ENCODE measurements at regions not wholly inside any gene's neighbourhood (a gene's known extent, or its start where the extent isn't known, plus 50 kb on each side); places are given as distances from the start of the nearest gene placed in this dataset.

- peak overlapping the region in 1 of 4 donors; percentile 35 for H3K27ac ChIP-seq
- 50 to 75% methylated on average over 2 of the region's 2 CpGs for WGBS, 2 donors
- no peaks in the 10 kb centered on the region for H3K36me3 ChIP-seq
- no peaks in the 10 kb centered on the region for H3K9me3 ChIP-seq
- no peak for DNase-seq
- no peaks in the 10 kb centered on the region for H3K27me3 ChIP-seq
- intact Hi-C loops (cut with DNase I) = no loop called here
- no peak for TF ChIP-seq EP300 (IDR thresholded peaks at IDR 0.05)
- no peak for TF ChIP-seq CTCF (IDR thresholded peaks at IDR 0.05)
- no peak for TF ChIP-seq POLR2A (IDR thresholded peaks at IDR 0.05)
- TF ChIP-seq POLR2AphosphoS5 (IDR thresholded peaks at IDR 0.05) = no peak
- H3K4me1 ChIP-seq = peaks cover 0 to 19% (median 14%) of the 10 kb centered on the region in 4 donors
- H3K4me3 ChIP-seq = no peak overlapping the region
Observed at GRCh38 chr5:143985832-143986515, 174.0 kb downstream of the HMHB1 start.

- Histone ChIP-seq H3K36me3 (no peaks in the 10 kb centered on the region), H3K9me3 (no peaks in the 10 kb centered on the region), H3K27me3 (no peaks in the 10 kb centered on the region), H3K27ac (peak overlapping the region in 1 of 4 donors; percentile 35), H3K4me1 (peaks cover 0 to 19% (median 14%) of the 10 kb centered on the region in 4 donors), H3K4me3 (no peak overlapping the region)
- TF ChIP-seq EP300 (IDR thresholded peaks at IDR 0.05) = no peak
- no peak for TF ChIP-seq POLR2A (IDR thresholded peaks at IDR 0.05)
- TF ChIP-seq POLR2AphosphoS5 (IDR thresholded peaks at IDR 0.05) = no peak
- no peak for TF ChIP-seq CTCF (IDR thresholded peaks at IDR 0.05)
- 63 to 85% methylated on average over 6 of the region's 6 CpGs for WGBS, 2 donors
- DNase-seq = no peak
- intact Hi-C loops (cut with DNase I) = no loop called here
Observed at GRCh38 chr5:143986516-143987212, 174.7 kb downstream of the HMHB1 start.

DNA sequence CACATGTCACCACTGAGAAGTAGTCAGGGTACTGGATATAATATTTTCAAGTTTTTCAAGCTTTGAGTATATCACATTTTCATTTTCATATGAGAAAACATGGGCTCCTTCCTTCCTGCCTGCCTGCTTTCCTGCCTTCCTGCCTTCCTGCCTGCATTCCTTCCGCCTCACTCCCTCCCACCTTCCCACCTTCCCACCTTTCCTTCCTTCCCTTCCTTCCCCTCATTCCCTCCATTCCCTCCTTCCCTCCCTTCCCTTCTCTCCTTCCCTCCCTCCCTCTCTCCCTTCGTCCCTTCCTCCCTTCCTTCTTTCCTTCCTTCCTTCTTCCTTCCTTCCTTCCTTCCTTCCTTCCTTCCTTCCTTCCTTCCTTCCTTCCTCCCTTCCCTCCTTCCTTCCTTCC is 175.3 kb downstream of the HMHB1 start:
- Histone ChIP-seq H3K4me3 (no peak overlapping the region), H3K36me3 (no peaks in the 10 kb centered on the region), H3K27me3 (no peaks in the 10 kb centered on the region), H3K27ac (peak overlapping the region in 1 of 4 donors; percentile 35), H3K9me3 (no peaks in the 10 kb centered on the region), H3K4me1 (peaks cover 0 to 19% (median 15%) of the 10 kb centered on the region in 4 donors)
- TF ChIP-seq POLR2AphosphoS5 (IDR thresholded peaks at IDR 0.05) (no peak), CTCF (IDR thresholded peaks at IDR 0.05) (no peak), EP300 (IDR thresholded peaks at IDR 0.05) (no peak), POLR2A (IDR thresholded peaks at IDR 0.05) (no peak)
- DNase-seq = no peak
- WGBS, 2 donors = 93 to 95% methylated on average over 1 to 2 of the region's 2 CpGs
- intact Hi-C loops (cut with DNase I) = no loop called here

GRCh38 chr5:143987751-143988560 is 176.0 kb downstream of the HMHB1 start:
- Histone ChIP-seq H3K4me3 (no peak overlapping the region), H3K36me3 (no peaks in the 10 kb centered on the region), H3K9me3 (no peaks in the 10 kb centered on the region), H3K27ac (no peak overlapping the region), H3K27me3 (no peaks in the 10 kb centered on the region), H3K4me1 (peaks cover 0 to 19% (median 18%) of the 10 kb centered on the region in 4 donors)
- 64 to 86% methylated on average over 3 of the region's 3 CpGs for WGBS, 2 donors
- intact Hi-C loops (cut with DNase I) = no loop called here
- TF ChIP-seq POLR2A (IDR thresholded peaks at IDR 0.05) = no peak
- no peak for TF ChIP-seq CTCF (IDR thresholded peaks at IDR 0.05)
- no peak for TF ChIP-seq EP300 (IDR thresholded peaks at IDR 0.05)
- TF ChIP-seq POLR2AphosphoS5 (IDR thresholded peaks at IDR 0.05) = no peak
- DNase-seq = no peak
